SU-DHL-6 (cell line): ENCODE measurements at regions not wholly inside any gene's neighbourhood (a gene's known extent, or its start where the extent isn't known, plus 50 kb on each side); places are given as distances from the start of the nearest gene placed in this dataset.
"Not testable (repeated sequence)": the region's sequence is repeated elsewhere in the genome, so short reads cannot be mapped to it uniquely, and the experiment has no call there.

Experiments
- H2AFZ ChIP-seq: fragments of 200-600 bp; sonication (generic); 2 replicates; pipeline ENCODE4 v1.6.1; 2014; ENCODE audit warnings: low read depth, mild to moderate bottlenecking, moderate library complexity, mixed read lengths, antibody characterized with exemption, low read length; ENCODE audit not compliant: severe bottlenecking
- H3F3A ChIP-seq: fragments of 200-600 bp; shearing (Covaris generic); 2 replicates; pipeline ENCODE4 v1.6.0; 2016; ENCODE audit warnings: antibody characterized with exemption, mild to moderate bottlenecking; ENCODE audit not compliant: insufficient read depth
- H3K27ac ChIP-seq: fragments of 200-600 bp; sonication (generic); 2 replicates; pipeline ENCODE4 v1.5.1; 2016; ENCODE audit warnings: low read depth, mild to moderate bottlenecking, low read length, moderate library complexity, mixed read lengths
- H3K27me3 ChIP-seq: fragments of 200-600 bp; sonication (generic), shearing (Covaris generic); 2 replicates; pipeline ENCODE4 v1.6.0; 2014; ENCODE audit warnings: mild to moderate bottlenecking, low read length
- H3K36me3 ChIP-seq: fragments of 200-600 bp; sonication (generic); 2 replicates; pipeline ENCODE4 v1.6.1; 2014; ENCODE audit warnings: mild to moderate bottlenecking, low read length, mixed read lengths
- H3K4me2 ChIP-seq: fragments of 300-600, 200-600 bp; shearing (Covaris generic), sonication (generic); 2 replicates; pipeline ENCODE4 v1.6.0; 2014; ENCODE audit warnings: low read length, low read depth, mild to moderate bottlenecking; ENCODE audit not compliant: poor library complexity, severe bottlenecking
- H3K4me3 ChIP-seq: fragments of 200-600 bp; sonication (generic); 2 replicates; pipeline ENCODE4 v1.5.1; 2014; ENCODE audit warnings: antibody characterized with exemption, low read length, mild to moderate bottlenecking, mixed read lengths; ENCODE audit not compliant: insufficient read depth, poor library complexity, severe bottlenecking
- H3K79me2 ChIP-seq: fragments of 200-600 bp; sonication (generic); 2 replicates; pipeline ENCODE4 v1.6.1; 2014; ENCODE audit warnings: mild to moderate bottlenecking, low read length, moderate library complexity; ENCODE audit not compliant: insufficient read depth
- H3K9ac ChIP-seq: fragments of 200-600 bp; sonication (generic); 2 replicates; pipeline ENCODE4 v1.7.0; 2014; ENCODE audit warnings: mild to moderate bottlenecking, low read length
- H3K9me2 ChIP-seq: fragments of 200-600 bp; sonication (generic); replicated peaks from 2 replicates; pipeline ENCODE4 v1.6.1; 2014; ENCODE audit warnings: low read length; ENCODE audit not compliant: insufficient read depth
- H3K9me3 ChIP-seq: fragments of 200-600 bp; sonication (generic); 2 replicates; pipeline ENCODE4 v1.6.1; 2014; ENCODE audit warnings: low read length, mixed read lengths; ENCODE audit not compliant: insufficient read depth
- H4K20me1 ChIP-seq: fragments of 200-600 bp; sonication (generic); 2 replicates; pipeline ENCODE4 v1.6.1; 2014; ENCODE audit warnings: low read depth, mild to moderate bottlenecking, antibody characterized with exemption, low read length, moderate library complexity, mixed read lengths
- EZH2phosphoT487 ChIP-seq: fragments of 200-600 bp; sonication (generic), shearing (Covaris generic); conservative IDR thresholded peaks from 2 replicates; pipeline ENCODE4 v1.6.1; 2018; ENCODE audit warnings: mild to moderate bottlenecking, antibody characterized with exemption, low read length, moderate library complexity, mixed read lengths
- TF ChIP-seq, protein P1 (sequence below): fragments of 200-600 bp; sonication (generic); IDR thresholded peaks from one replicate; pipeline ENCODE4 v1.5.1; 2017; ENCODE audit warnings: antibody characterized with exemption, mild to moderate bottlenecking, low read length, moderate library complexity; ENCODE audit not compliant: insufficient read depth, poor library complexity, severe bottlenecking

DNA sequence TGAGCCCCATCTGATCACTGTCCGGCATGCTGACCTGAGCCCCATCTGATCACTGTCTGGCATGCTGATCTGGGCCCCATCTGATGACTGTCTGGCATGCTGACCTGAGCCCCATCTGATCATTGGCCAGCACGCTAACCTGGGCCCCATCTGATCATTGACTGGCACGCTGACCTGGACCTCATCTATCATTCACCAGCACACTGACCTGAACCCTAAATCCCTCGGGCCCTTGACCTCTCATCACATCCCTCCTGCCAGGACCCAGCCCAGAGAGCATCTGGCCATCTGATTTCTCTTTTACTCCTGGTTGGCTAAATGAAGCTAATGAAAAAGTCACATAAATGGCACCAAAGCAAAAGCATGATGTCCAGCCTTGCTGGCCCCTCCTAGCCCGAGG, 207.1 kb downstream of the NDUFA10 start:
- Histone ChIP-seq H3K27ac (no peak overlapping the region), H3K36me3 (no peaks in the 10 kb centered on the region), H3F3A (no peaks in the 10 kb centered on the region), H3K9me2 (no peaks in the 10 kb centered on the region), H3K9ac (no peak overlapping the region), H3K9me3 (no peaks in the 10 kb centered on the region), H2AFZ (no peak overlapping the region), H3K79me2 (no peaks in the 10 kb centered on the region), H3K4me3 (no peak overlapping the region), H4K20me1 (no peaks in the 10 kb centered on the region), H3K27me3 (no peaks in the 10 kb centered on the region), H3K4me2 (no peak overlapping the region)
- TF ChIP-seq, protein P1, sequence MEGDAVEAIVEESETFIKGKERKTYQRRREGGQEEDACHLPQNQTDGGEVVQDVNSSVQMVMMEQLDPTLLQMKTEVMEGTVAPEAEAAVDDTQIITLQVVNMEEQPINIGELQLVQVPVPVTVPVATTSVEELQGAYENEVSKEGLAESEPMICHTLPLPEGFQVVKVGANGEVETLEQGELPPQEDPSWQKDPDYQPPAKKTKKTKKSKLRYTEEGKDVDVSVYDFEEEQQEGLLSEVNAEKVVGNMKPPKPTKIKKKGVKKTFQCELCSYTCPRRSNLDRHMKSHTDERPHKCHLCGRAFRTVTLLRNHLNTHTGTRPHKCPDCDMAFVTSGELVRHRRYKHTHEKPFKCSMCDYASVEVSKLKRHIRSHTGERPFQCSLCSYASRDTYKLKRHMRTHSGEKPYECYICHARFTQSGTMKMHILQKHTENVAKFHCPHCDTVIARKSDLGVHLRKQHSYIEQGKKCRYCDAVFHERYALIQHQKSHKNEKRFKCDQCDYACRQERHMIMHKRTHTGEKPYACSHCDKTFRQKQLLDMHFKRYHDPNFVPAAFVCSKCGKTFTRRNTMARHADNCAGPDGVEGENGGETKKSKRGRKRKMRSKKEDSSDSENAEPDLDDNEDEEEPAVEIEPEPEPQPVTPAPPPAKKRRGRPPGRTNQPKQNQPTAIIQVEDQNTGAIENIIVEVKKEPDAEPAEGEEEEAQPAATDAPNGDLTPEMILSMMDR, result no peak
- no peak for TF ChIP-seq EZH2phosphoT487

DNA sequence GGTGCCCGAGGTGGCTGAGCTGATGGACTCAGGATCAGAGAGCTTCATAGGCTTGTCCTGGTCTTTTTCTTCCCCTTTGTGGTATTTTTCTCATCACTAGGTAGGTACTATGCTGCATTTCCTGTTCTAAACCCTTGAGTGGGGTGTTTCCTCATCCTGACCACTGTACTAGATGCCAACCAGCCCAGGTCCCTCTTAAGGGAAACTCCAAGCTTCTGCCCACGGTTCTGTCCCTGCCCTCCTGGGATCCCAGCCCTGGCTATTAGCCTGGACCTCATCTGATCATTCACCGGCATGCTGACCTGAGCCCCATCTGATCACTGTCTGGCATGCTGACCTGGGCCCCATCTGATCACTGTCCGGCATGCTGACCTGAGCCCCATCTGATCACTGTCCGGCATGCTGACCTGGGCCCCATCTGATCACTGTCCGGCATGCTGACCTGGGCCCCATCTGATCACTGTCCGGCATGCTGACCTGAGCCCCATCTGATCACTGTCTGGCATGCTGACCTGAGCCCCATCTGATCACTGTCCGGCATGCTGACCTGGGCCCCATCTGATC, 207.6 kb downstream of the NDUFA10 start:
- H3K27me3 ChIP-seq, H3K9me3 ChIP-seq, H4K20me1 ChIP-seq, H3K79me2 ChIP-seq, H3K27ac ChIP-seq, H3F3A ChIP-seq, H3K4me2 ChIP-seq, H3K9ac ChIP-seq, H3K36me3 ChIP-seq, H3K4me3 ChIP-seq, H3K9me2 ChIP-seq, H2AFZ ChIP-seq: not testable (repeated sequence)

DNA sequence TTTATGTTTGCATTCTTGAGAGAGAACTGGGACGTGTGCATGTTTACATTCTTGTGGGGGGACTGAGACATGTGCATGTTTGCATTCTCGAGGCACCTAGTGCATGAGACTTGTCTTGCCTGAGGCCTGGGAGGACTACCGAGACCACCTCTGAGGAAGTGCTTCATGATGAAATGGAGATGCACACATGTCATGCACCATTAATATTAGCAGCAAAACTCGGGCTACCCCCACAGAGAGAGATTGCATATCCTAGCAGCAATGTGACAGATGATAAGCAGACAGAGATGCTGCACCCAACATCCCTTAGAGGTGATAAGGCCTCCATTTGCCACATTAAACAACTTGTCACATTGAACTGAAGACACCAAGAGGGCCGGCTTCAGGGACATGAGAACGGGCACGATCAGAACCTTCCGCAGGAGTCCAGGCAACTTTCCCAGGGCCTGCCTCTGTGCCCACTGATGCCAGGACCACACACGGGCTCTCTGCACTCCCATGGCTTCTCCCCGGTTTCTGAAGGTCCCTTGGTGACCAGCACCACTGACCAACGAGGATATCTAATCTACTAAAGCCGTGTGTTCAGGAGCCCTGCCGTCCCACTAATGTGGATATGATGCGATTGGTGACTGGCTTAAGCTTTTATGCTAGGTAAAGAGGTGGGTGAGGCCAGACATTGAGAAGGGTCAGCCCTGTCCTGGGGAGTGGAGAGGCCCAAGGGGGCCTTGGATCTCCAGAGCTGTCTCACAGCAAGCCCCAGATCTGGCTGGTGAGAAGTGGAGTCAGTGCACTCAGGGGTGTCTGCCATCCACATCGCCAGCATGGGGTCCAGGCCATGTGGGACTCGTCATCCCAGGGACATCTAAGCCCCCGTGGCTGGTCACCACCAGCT, 208.3 kb downstream of the NDUFA10 start:
- H3K4me2 ChIP-seq, result no peak overlapping the region
- no peaks in the 10 kb centered on the region for H3F3A ChIP-seq
- no peak overlapping the region for H3K27ac ChIP-seq
- H3K9me3 ChIP-seq, result no peaks in the 10 kb centered on the region
- H2AFZ ChIP-seq, result no peak overlapping the region
- H4K20me1 ChIP-seq, result no peaks in the 10 kb centered on the region
- no peak for TF ChIP-seq EZH2phosphoT487
- TF ChIP-seq, protein P1, result no peak
- no peaks in the 10 kb centered on the region for H3K9me2 ChIP-seq
- no peaks in the 10 kb centered on the region for H3K27me3 ChIP-seq
- H3K4me3 ChIP-seq, result no peak overlapping the region
- no peak overlapping the region for H3K9ac ChIP-seq
- no peaks in the 10 kb centered on the region for H3K79me2 ChIP-seq
- no peaks in the 10 kb centered on the region for H3K36me3 ChIP-seq

DNA sequence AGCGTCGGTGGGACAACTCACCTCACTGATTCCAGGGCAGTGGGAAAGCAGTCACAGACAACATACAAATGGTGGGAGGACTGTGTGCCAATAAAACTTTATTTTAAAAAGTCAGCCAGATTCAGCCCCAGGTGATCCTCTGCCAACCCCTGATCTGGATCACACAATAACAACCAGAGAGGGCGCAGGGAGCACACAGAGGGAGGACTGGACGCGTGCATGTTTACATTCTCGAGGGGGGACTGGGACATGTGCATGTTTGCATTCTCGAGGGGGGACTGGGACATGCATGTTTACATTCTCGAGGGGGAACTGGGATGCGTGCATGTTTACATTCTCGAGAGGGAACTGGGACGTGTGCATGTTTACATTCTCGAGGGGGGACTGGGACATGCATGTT, 209.5 kb downstream of the NDUFA10 start:
- Histone ChIP-seq H3K9me2 (no peaks in the 10 kb centered on the region), H3K4me3 (no peak overlapping the region), H3K9ac (no peak overlapping the region), H3K27me3 (no peaks in the 10 kb centered on the region), H2AFZ (no peak overlapping the region), H3K36me3 (no peaks in the 10 kb centered on the region), H3K79me2 (no peaks in the 10 kb centered on the region), H4K20me1 (no peaks in the 10 kb centered on the region), H3K27ac (no peak overlapping the region), H3F3A (no peaks in the 10 kb centered on the region), H3K4me2 (no peak overlapping the region), H3K9me3 (no peaks in the 10 kb centered on the region)
- TF ChIP-seq EZH2phosphoT487, result no peak
- TF ChIP-seq, protein P1, result no peak
